Esophagus squamous epithelium (tissue), 4 donors: ENCODE measurements at regions not wholly inside any gene's neighbourhood (a gene's known extent, or its start where the extent isn't known, plus 50 kb on each side); places are given as distances from the start of the nearest gene placed in this dataset.

Source experiments
- POLR2A ChIP-seq, 4 donors: fragments of 450-650 bp; IDR thresholded peaks; one replicate each; pipeline ENCODE4 v1.6.1; 2017; ENCODE audit warnings: antibody characterized with exemption in 4 of 4, mild to moderate bottlenecking in 4 of 4, moderate library complexity in 3 of 4
- TF ChIP-seq, protein P1 (sequence below), 6 experiments: fragments of 450-650 bp in 4 of 6; fragments of 200-600 bp in 2 of 6; sonication (generic) in 2 of 6; IDR thresholded peaks; one replicate each; pipeline ENCODE4 v1.5.1; 2016 to 2019; ENCODE audit warnings: antibody characterized with exemption in 6 of 6, mild to moderate bottlenecking in 4 of 6, moderate library complexity in 4 of 6

GRCh38 chr3:30277494-30277893, 328.9 kb upstream of the TGFBR2 start:
- TF ChIP-seq, protein P1, sequence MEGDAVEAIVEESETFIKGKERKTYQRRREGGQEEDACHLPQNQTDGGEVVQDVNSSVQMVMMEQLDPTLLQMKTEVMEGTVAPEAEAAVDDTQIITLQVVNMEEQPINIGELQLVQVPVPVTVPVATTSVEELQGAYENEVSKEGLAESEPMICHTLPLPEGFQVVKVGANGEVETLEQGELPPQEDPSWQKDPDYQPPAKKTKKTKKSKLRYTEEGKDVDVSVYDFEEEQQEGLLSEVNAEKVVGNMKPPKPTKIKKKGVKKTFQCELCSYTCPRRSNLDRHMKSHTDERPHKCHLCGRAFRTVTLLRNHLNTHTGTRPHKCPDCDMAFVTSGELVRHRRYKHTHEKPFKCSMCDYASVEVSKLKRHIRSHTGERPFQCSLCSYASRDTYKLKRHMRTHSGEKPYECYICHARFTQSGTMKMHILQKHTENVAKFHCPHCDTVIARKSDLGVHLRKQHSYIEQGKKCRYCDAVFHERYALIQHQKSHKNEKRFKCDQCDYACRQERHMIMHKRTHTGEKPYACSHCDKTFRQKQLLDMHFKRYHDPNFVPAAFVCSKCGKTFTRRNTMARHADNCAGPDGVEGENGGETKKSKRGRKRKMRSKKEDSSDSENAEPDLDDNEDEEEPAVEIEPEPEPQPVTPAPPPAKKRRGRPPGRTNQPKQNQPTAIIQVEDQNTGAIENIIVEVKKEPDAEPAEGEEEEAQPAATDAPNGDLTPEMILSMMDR (IDR thresholded peaks at IDR 0.05): no peak
- no peak for TF ChIP-seq POLR2A (IDR thresholded peaks at IDR 0.05)
